ENCODE measurements at regions not wholly inside any gene's neighbourhood (a gene's known extent, or its start where the extent isn't known, plus 50 kb on each side); places are given as distances from the start of the nearest gene placed in this dataset.
A peak's percentile ranks its signal among the peaks of the same experiment; 100 is the strongest.

- H3K4me2 ChIP-seq (ENCODE audit: low read length), result no peak overlapping the region
- TF ChIP-seq CTCF (IDR thresholded peaks at IDR 0.05; ENCODE audit: low read depth, low read length) (peak; percentile 38), EZH2phosphoT487 (IDR thresholded peaks at IDR 0.05; ENCODE audit: low read depth) (no peak)
- no peaks in the 10 kb centered on the region for H3K27me3 ChIP-seq (ENCODE audit: low read depth, low read length)
Observed at GRCh38 chr3:135736740-135737139, 228.8 kb upstream of the PPP2R3A start.

GRCh38 chr3:135739779-135740178 is 225.7 kb upstream of the PPP2R3A start:
- H3K9ac ChIP-seq (ENCODE audit: low read length), result no peak overlapping the region
- H3K79me2 ChIP-seq (ENCODE audit: low read length), result no peaks in the 10 kb centered on the region
- H2AFZ ChIP-seq (ENCODE audit: low read depth, low read length), result no peak overlapping the region
- H3K27ac ChIP-seq (ENCODE audit: low read length), result no peak overlapping the region
- peaks cover 3% of the 10 kb centered on the region; the same call in 1 of the 2 replicates for H3K27me3 ChIP-seq (ENCODE audit: low read depth, low read length)
- H3K36me3 ChIP-seq (replicated peaks; ENCODE audit: low read depth, low read length), result no peaks in the 10 kb centered on the region
- TF ChIP-seq CTCF (IDR thresholded peaks at IDR 0.05; ENCODE audit: low read depth, low read length), result no peak
- no peak for TF ChIP-seq EZH2phosphoT487 (IDR thresholded peaks at IDR 0.05; ENCODE audit: low read depth)
- no peak overlapping the region for H3K4me3 ChIP-seq (ENCODE audit: low read length)
- H3K4me2 ChIP-seq (ENCODE audit: low read length), result no peak overlapping the region
- no peaks in the 10 kb centered on the region for H3K4me1 ChIP-seq (ENCODE audit: low read length)
- H3K9me3 ChIP-seq (ENCODE audit: insufficient read depth, low read length), result peaks cover 16% of the 10 kb centered on the region; the same call in 1 of the 2 replicates
- no peaks in the 10 kb centered on the region for H4K20me1 ChIP-seq (ENCODE audit: insufficient read depth, low read length)

More at GRCh38 chr3:135736740-135737139, 228.8 kb upstream of the PPP2R3A start:
- Histone ChIP-seq H3K4me3 (ENCODE audit: low read length) (no peak overlapping the region), H2AFZ (ENCODE audit: low read depth, low read length) (no peak overlapping the region), H4K20me1 (ENCODE audit: insufficient read depth, low read length) (no peaks in the 10 kb centered on the region), H3K27ac (ENCODE audit: low read length) (no peak overlapping the region), H3K9me3 (ENCODE audit: insufficient read depth, low read length) (peaks cover 16% of the 10 kb centered on the region; the same call in 1 of the 2 replicates), H3K36me3 (replicated peaks; ENCODE audit: low read depth, low read length) (no peaks in the 10 kb centered on the region), H3K79me2 (ENCODE audit: low read length) (no peaks in the 10 kb centered on the region), H3K4me1 (ENCODE audit: low read length) (no peaks in the 10 kb centered on the region), H3K9ac (ENCODE audit: low read length) (no peak overlapping the region)

GRCh38 chr3:135740211-135740610 is 225.3 kb upstream of the PPP2R3A start:
- Histone ChIP-seq H3K4me2 (ENCODE audit: low read length) (no peak overlapping the region), H3K9ac (ENCODE audit: low read length) (no peak overlapping the region), H3K4me3 (ENCODE audit: low read length) (no peak overlapping the region), H3K4me1 (ENCODE audit: low read length) (no peaks in the 10 kb centered on the region), H3K27ac (ENCODE audit: low read length) (no peak overlapping the region), H3K79me2 (ENCODE audit: low read length) (no peaks in the 10 kb centered on the region), H3K36me3 (replicated peaks; ENCODE audit: low read depth, low read length) (no peaks in the 10 kb centered on the region), H2AFZ (ENCODE audit: low read depth, low read length) (no peak overlapping the region), H4K20me1 (ENCODE audit: insufficient read depth, low read length) (no peaks in the 10 kb centered on the region), H3K9me3 (ENCODE audit: insufficient read depth, low read length) (peaks cover 15% of the 10 kb centered on the region; the same call in 1 of the 2 replicates), H3K27me3 (ENCODE audit: low read depth, low read length) (peaks cover 3% of the 10 kb centered on the region; the same call in 1 of the 2 replicates)
- TF ChIP-seq EZH2phosphoT487 (IDR thresholded peaks at IDR 0.05; ENCODE audit: low read depth), result no peak
- no peak for TF ChIP-seq CTCF (IDR thresholded peaks at IDR 0.05; ENCODE audit: low read depth, low read length)

GRCh38 chr3:135740751-135741150 is 224.8 kb upstream of the PPP2R3A start:
- Histone ChIP-seq H2AFZ (ENCODE audit: low read depth, low read length) (no peak overlapping the region), H3K79me2 (ENCODE audit: low read length) (no peaks in the 10 kb centered on the region), H3K4me2 (ENCODE audit: low read length) (no peak overlapping the region), H4K20me1 (ENCODE audit: insufficient read depth, low read length) (no peaks in the 10 kb centered on the region), H3K4me1 (ENCODE audit: low read length) (no peaks in the 10 kb centered on the region), H3K4me3 (ENCODE audit: low read length) (no peak overlapping the region), H3K27ac (ENCODE audit: low read length) (no peak overlapping the region), H3K36me3 (replicated peaks; ENCODE audit: low read depth, low read length) (no peaks in the 10 kb centered on the region), H3K9ac (ENCODE audit: low read length) (no peak overlapping the region), H3K27me3 (ENCODE audit: low read depth, low read length) (peaks cover 5% of the 10 kb centered on the region), H3K9me3 (ENCODE audit: insufficient read depth, low read length) (peaks cover 10% of the 10 kb centered on the region; the same call in 1 of the 2 replicates)
- TF ChIP-seq EZH2phosphoT487 (IDR thresholded peaks at IDR 0.05; ENCODE audit: low read depth) (no peak), CTCF (IDR thresholded peaks at IDR 0.05; ENCODE audit: low read depth, low read length) (no peak)
